NCI-H1436 (cell line): ENCODE measurements at regions not wholly inside any gene's neighbourhood (a gene's known extent, or its start where the extent isn't known, plus 50 kb on each side); places are given as distances from the start of the nearest gene placed in this dataset.

ENCODE experiments used
- DNase-seq: peaks from one replicate; lab custom pipeline; 2025; lab: John Stamatoyannopoulos, UW

GRCh38 chr2:217623281-217623912, 379.4 kb downstream of the TNS1 start:
- no peak for DNase-seq

- no peak for DNase-seq
Observed at GRCh38 chr2:217622205-217623060, 380.4 kb downstream of the TNS1 start.

GRCh38 chr2:217621391-217621801, 381.4 kb downstream of the TNS1 start:
- no peak for DNase-seq

- DNase-seq, result no peak
Observed at GRCh38 chr2:217618744-217619143, 384.1 kb downstream of the TNS1 start.

GRCh38 chr2:217617616-217618022, 385.2 kb downstream of the TNS1 start:
- no peak for DNase-seq

- DNase-seq, result no peak
Observed at GRCh38 chr2:217616936-217617335, 385.9 kb downstream of the TNS1 start.

GRCh38 chr2:217615171-217615570, 387.6 kb downstream of the TNS1 start:
- no peak for DNase-seq

GRCh38 chr2:217614498-217614897, 388.3 kb downstream of the TNS1 start:
- DNase-seq, result no peak

- DNase-seq, result no peak
Observed at GRCh38 chr2:217614096-217614495, 388.7 kb downstream of the TNS1 start.

- DNase-seq, result no peak
Observed at GRCh38 chr2:217612920-217613319, 389.9 kb downstream of the TNS1 start.

GRCh38 chr2:217612211-217612610, 390.6 kb downstream of the TNS1 start:
- DNase-seq, result no peak

- DNase-seq, result no peak
Observed at GRCh38 chr2:217611626-217612127, 391.1 kb downstream of the TNS1 start.

- no peak for DNase-seq
Observed at GRCh38 chr2:217611056-217611455, 391.7 kb downstream of the TNS1 start.

GRCh38 chr2:217610401-217610814, 392.4 kb downstream of the TNS1 start:
- peak; percentile 25 for DNase-seq

GRCh38 chr2:217609952-217610351, 392.8 kb downstream of the TNS1 start:
- peak; percentile 0 for DNase-seq

- no peak for DNase-seq
Observed at GRCh38 chr2:217606296-217606695, 396.5 kb downstream of the TNS1 start.

- DNase-seq, result no peak
Observed at GRCh38 chr2:217604527-217605194, 398.1 kb downstream of the TNS1 start.

- DNase-seq, result no peak
Observed at GRCh38 chr2:217601601-217602000, 401.2 kb downstream of the TNS1 start.

- DNase-seq, result no peak
Observed at GRCh38 chr2:217599906-217600305, 402.9 kb downstream of the TNS1 start.

- DNase-seq, result no peak
Observed at GRCh38 chr2:217597681-217598080, 405.1 kb downstream of the TNS1 start.

GRCh38 chr2:217597145-217597544, 405.6 kb downstream of the TNS1 start:
- DNase-seq, result no peak

GRCh38 chr2:217593732-217594131, 409.1 kb downstream of the TNS1 start:
- no peak for DNase-seq

- no peak for DNase-seq
Observed at GRCh38 chr2:217588266-217588665, 414.5 kb downstream of the TNS1 start.
